ENCODE measurements at regions not wholly inside any gene's neighbourhood (a gene's known extent, or its start where the extent isn't known, plus 50 kb on each side); places are given as distances from the start of the nearest gene placed in this dataset.
"Not testable (repeated sequence)": the region's sequence is repeated elsewhere in the genome, so short reads cannot be mapped to it uniquely, and the experiment has no call there.

- DNase-seq = no peak
These were observed 266.2 kb upstream of the OR4E1 start for GRCh38 chr14:21939836-21940235.

DNA sequence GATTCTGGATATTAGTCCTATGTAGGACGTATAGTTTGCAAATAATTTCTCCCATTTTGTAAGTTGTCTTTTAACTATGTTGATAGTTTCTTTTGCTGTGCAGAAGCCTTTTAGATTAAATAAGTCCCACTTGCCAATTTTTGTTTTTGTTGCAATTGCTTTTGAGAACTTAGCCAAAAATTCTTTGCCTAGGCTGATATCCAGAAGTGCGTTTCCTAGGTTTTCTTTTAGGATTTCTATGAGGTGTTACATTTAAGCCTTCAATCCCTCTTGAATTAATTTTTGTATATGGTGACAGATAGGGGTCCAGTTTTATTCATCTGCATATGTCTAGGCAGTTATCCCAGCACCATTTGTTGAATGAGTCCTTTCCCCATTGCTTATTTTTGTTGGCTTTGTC lies 264.4 kb upstream of the OR4E1 start:
- DNase-seq = no peak

GRCh38 chr14:21933681-21934080 lies 260.1 kb upstream of the OR4E1 start:
- no peak for DNase-seq

DNA sequence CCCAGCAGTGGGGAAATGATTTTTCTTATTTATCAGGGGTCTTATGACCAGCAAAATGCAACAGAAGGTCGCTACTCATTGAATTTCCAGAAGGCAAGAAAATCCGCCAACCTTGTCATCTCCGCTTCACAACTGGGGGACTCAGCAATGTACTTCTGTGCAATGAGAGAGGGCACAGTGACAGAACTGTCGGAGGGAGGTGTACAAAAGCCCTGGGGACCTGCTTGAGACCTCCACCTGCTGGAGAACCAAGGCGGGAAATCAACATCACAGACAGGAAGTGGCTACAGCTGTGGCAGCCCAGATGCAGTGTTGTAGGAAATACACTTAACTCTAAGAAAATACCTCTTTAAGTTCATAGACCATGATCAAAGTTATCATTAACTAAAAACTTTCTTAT lies 250.9 kb upstream of the OR4E1 start:
- DNase-seq = no peak

DNA sequence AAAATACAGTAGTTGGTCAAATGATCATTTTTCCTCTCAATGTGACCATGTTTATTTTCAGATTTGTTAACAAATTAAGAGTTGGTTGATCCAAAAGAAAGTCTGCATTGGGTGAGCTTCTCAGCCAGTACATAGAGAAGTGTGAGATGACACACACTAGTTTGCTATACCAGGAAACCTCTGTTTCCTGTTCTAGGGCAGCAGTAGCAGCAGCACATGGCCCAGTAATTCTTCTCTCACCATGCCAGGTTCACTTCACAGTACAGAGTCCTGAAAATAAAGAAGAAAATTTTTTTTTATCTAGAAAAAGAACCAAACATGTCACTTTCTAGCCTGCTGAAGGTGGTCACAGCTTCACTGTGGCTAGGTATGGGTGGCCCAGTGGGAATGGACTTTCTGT lies 250.2 kb upstream of the OR4E1 start:
- no peak for DNase-seq

GRCh38 chr14:21921453-21921852 lies 247.8 kb upstream of the OR4E1 start:
- no peak for DNase-seq

- peak; percentile 5 for DNase-seq
These were observed 244.2 kb upstream of the OR4E1 start for GRCh38 chr14:21917699-21918436.

DNA sequence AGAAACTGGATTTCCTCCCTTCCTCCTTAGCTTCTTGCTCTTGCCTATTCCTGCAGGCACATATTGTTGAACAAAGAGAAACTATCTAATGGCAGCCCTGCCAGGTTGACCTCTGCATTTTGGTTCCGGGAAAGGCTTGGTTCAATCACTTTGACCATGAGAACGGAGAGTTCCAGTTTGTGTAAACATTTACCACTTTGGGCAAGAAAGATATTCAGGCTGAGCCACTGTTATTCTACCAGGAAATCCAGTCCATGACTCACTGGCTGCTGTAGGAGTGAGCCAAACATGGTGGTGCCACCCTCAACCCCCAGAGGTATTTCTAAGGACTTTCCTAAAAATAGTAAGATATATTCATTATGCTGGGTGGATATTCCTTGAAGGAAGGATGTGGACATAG lies 242.2 kb upstream of the OR4E1 start:
- no peak for DNase-seq

GRCh38 chr14:21913759-21914158 lies 240.1 kb upstream of the OR4E1 start:
- no peak for DNase-seq

- no peak for DNase-seq
These were observed 238.7 kb upstream of the OR4E1 start for GRCh38 chr14:21912367-21912766.

GRCh38 chr14:21911877-21912276 lies 238.3 kb upstream of the OR4E1 start:
- no peak for DNase-seq

DNA sequence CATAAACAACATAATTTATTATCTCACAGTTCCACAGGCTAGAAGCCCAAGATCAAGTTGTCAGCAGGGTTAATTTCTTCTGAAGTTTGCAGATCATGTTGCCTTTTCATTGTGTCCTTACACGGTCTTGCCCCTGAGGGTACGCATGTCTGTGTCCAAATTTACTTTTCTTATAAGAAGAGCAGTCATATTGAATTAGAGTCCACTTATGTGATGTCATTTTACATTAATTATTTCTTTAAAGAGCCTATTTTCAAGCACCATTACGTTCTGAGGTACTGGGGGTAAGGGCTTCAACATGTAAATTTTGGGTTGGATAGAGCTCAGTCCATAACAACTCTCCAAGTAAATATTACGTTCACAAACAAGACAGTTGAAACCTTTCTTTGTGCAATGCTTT lies 236.6 kb upstream of the OR4E1 start:
- no peak for DNase-seq

DNA sequence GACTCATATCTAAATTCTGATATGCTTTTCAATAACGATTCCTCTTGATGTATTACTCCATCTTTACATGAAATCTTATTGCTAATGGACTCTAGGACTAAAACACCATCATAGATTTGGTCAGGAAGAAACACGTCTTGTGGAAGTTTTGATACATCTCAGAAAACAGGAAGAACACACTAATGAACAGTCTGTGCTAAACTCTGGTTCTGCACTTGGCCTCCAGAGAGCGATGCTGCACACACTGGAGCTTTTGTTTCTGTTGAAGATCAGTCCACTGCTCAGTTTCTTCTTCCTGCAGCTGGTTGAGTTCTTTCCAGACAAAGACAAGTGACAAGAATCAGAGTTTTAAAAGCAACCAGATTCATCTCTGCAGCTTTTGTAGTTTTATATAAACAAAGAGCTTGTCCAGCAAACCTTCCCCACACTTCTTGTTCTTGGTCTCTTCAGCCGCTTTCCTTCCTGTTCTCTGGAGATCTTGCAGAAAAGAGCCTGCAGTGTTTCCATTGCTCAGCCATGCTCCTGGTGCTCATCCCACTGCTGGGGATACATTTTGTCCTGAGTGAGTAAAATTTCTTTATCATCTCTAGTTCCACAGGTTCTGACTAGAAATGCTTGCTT lies 229.1 kb upstream of the OR4E1 start:
- DNase-seq = no peak

GRCh38 chr14:21894898-21895194 lies 221.2 kb upstream of the OR4E1 start:
- DNase-seq = not testable (repeated sequence)

GRCh38 chr14:21894003-21894897 lies 220.6 kb upstream of the OR4E1 start:
- DNase-seq = no peak

DNA sequence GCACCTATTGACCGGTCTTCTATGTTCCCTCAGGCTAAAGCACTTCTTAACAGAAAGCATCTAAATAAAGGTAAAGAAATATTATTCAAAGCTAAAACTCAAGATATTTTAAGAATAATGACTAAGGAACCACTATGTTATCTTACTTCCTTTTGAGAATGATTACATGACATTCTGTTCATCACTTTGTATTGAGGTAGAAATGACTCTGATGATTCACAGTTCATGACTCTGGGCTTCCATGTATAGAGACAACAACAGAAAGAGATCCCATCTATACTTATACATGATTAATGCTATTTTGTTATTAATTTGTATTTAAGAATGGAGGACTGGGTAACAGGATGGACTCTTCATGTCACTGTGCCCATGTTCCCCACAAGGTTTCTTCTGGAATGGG lies 218.3 kb upstream of the OR4E1 start:
- DNase-seq = no peak

- no peak for DNase-seq
These were observed 211.4 kb upstream of the OR4E1 start for GRCh38 chr14:21884995-21885394.

DNA sequence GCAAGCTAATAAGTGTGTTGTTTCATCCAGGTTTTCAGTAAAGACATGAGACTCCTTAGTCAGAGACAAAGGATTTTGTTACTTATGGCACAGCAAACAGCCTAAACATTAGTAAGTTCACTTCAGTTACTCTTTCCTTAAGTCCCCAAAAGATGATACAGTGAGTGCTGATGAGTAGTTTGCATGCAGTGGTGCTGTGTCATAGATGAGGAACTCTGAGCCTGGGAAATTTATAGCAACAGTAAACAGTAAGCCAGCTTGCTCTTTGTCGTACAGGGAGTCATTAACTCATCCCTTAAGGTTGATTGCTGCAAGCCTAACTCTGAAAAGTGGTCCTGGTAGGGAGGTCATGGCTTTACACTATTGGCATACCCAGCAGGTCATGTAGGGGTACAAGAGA lies 208.6 kb upstream of the OR4E1 start:
- DNase-seq = no peak

- no peak for DNase-seq
These were observed 207.3 kb upstream of the OR4E1 start for GRCh38 chr14:21880918-21881317.

GRCh38 chr14:21875791-21876190 lies 202.2 kb upstream of the OR4E1 start:
- DNase-seq = no peak

- no peak for DNase-seq
These were observed 201.3 kb upstream of the OR4E1 start for GRCh38 chr14:21874946-21875345.

DNA sequence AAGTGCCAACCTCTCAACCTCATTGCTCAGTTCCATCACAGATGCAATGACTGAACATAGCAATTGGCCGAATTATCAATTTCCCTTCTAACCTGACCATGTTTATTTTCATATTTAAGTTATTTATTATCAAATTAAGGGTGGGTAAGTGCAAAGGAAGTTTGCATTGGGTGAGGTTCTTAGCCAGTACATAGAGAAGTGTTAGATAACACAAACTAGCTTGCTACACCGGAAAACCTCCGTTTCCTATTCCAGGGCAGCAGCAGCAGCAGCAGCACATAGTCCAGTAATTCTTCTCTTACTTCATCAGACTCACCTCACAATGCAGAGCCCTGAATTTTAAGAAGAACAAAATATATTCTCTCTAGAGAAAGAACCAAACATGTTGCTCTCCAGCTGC lies 200.5 kb upstream of the OR4E1 start:
- DNase-seq = no peak

GRCh38 chr14:21868442-21869046 lies 194.9 kb upstream of the OR4E1 start:
- peak; percentile 4 for DNase-seq

DNA sequence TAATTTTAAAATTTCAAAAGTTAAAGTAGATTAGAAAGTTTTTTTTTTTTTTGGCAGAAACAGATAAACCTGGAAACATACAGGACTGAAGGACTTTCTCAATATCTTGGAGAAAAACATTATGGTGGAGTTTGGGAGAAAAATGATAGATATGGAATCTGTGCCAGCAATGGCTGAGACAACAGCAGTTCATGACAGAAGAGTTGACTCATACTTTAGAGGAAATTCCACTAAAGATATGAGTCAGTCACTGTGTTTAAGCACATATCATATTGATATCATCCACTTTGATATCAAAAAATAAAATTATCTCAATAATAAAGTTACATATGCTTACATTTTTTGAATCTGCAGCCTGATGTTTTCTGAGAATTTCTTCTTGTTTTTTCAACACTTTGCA lies 193.9 kb upstream of the OR4E1 start:
- DNase-seq = no peak
